NCI-H2029 treated with DMSO at 0.1 percent for 48 hours (cell line): ENCODE measurements at regions not wholly inside any gene's neighbourhood (a gene's known extent, or its start where the extent isn't known, plus 50 kb on each side); places are given as distances from the start of the nearest gene placed in this dataset.
A peak's percentile ranks its signal among the peaks of the same experiment; 100 is the strongest.
"Not testable (repeated sequence)": the region's sequence is repeated elsewhere in the genome, so short reads cannot be mapped to it uniquely, and the experiment has no call there.

ENCODE experiments used
- DNase-seq: peaks from one replicate; lab custom pipeline; 2025; lab: John Stamatoyannopoulos, UW

DNA sequence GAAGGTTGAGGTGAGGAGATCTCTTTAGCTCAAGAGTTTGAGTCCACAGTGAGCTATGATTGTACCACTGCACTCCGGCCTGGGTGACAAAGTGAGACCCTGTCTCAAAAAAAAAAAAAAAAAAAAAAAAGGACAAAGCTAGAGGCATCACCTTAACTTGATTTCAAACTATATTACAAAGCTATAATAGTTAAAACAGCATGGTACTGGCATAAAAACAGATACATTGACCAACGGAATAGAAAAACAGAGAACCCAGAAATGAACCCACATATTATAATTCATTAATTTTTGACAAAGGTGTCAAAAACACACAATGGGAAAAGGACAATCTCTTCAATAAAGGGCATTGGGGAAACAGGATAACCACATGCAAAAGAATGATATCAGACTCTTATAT lies 50.8 kb upstream of the MBOAT1 start:
- DNase-seq = no peak

DNA sequence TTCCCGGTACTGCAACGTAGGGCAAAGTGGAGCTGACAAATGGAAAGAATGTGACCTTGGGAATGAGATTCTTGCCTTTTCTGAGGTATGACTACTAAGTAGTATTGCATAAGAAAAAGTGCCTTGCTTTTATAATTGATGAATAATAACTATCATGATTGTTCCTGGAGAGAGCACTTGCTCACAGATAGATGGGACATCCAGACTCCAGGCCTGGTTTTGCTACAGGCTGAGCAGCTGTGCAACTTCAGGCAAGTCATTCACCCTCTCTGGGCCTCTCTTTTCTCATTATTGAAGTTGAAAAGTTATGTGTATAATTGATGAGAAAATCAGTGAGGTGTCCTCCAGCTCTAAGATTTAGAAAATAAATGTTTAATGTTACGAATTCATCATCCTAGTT lies 53.6 kb upstream of the MBOAT1 start:
- no peak for DNase-seq

DNA sequence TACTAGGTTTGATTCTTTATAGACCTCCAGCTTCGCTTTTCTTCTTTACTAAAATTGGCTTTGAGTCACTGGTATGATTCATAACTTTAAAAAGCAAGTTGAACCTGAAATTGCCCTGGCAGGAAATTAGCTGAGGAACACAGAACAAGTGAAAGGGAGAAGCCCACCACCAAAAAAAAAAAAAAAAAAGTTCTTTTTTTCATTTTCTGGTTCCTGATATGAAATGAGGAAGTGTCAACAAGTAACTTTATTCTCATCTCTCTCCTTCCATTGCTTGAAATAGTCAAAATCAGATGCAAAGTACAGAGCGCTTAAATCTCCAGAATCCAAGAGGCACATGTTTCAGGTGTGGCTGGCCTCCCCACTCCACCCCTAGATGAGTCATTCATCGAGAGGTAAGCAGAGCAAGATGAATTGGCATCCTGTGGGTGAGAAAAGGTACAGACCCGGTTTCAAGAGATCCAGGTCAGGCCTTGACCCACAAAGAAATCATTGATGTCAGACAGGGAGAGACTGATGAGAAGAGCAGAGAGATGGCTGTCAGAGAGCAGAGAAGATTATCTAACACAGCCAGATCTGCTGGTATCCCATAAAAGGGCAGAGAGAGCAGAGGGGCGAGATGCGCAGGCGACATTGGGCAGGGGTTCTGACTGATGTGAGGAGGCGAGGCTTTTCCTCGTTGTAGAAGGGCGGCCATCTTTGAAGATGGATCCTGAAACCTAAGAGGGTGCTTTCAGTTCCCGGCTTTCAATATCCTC lies 54.8 kb upstream of the MBOAT1 start:
- DNase-seq = no peak

DNA sequence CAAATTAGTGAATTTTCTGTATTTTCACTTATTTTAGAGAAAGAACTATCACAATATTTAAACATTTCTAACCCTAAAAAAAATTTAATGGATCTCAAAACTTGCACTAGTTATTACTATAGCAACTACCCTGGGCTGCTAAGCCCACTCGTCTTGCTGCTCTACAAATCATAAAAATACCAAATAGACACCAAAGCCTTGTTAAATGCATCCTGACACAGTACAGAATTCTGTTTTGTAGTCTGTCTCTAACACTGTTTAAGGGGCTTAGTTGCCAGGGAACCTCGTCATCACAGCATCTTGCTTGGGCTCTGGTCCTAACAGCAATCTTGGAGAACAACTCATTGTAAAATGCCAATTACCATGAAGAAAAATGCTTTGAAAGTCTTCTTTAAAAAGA lies 56.9 kb upstream of the MBOAT1 start:
- no peak for DNase-seq

DNA sequence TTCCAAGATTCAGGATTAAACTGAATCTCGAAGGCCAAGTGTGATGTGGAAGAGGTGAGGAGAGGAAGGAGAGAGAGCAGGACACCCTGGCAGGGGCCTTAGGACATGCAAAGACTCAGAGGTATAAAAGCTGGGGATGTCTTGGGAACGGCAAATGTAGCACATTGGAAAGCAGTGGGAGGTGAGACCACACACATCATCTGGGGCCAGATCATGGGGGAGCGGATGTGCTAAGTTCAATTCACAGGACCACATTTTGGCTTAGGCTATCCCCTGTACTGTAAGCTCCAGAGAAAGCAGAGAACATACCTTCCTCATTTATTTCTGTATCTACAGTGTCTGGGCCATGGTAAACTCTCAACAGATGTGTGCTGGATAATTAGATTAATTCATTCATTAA lies 59.5 kb upstream of the MBOAT1 start:
- no peak for DNase-seq

DNA sequence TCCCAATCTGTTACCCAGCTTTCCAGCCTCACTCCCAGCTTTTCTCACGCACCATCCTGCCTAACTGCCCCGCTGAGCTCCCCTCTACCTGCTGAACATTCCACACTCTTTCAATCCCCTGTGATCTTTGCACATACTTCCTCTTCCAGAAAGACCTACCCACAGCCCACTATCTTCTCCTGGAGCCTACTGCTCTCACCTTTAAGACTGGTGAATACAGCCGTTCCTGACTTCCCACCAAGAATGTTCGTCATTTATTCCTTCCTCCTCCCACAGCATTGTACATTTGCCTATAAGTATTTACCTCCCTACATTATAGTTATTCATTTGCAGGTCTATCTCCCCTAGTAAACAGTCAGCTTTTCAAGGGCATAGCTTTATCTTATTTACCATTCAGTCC lies 61.9 kb upstream of the MBOAT1 start:
- DNase-seq = no peak

DNA sequence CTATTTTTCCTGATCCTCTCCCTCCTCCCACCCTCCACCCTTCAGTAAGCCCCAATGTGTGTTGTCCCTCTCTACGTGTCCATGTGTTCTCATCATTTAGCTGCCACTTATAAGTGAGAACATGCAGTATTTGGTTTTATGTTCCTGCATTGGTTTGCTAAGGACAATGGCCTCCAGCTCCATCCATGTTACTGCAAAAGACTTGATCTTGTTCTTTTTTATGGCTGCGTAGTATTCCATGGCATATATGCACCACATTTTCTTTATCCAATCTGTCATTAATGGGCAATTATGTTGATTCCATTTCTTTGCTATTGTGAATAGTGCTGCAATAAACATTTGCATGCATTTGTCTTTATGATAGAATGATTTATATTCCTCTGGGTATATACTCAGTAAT lies 63.6 kb upstream of the MBOAT1 start:
- not testable (repeated sequence) for DNase-seq

DNA sequence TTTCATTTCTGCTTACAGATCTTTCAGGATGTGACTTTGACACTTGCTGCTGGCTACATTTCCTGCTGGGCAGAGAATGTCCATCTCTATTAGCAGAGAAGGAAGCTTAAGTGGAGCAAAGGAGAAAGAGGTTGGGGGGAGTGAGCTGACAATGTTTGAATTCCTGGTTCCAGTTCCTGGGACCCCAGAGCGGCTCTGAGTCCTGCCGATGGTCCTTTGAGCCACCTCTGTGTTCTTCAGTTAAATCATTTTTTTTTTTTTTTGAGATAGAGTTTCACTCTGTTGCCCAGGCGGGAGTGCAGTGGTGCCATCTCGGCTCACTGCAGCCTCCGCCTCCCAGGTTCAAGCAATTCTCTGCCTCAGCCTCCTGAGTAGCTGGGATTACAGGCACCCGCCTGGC lies 65.5 kb upstream of the MBOAT1 start:
- not testable (repeated sequence) for DNase-seq

DNA sequence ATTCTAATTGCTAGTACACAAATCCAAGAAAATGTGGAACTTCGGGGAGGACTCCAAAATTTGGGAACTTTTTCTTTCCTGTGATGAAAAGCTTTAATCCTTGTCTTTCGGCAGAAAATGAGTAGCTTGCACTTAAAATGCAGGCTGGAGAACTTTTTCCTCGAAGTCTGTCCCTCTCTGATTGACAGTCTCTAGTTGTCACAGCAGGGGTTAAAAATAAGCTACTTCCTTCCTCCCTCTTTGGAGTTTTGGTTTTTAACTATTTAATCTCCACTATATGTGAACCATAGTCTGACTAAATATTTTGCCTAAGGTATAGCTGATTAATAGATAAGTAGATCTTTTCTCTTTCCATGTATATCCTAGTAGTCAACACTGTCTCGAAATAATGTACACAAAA lies 66.8 kb upstream of the MBOAT1 start:
- no peak for DNase-seq

DNA sequence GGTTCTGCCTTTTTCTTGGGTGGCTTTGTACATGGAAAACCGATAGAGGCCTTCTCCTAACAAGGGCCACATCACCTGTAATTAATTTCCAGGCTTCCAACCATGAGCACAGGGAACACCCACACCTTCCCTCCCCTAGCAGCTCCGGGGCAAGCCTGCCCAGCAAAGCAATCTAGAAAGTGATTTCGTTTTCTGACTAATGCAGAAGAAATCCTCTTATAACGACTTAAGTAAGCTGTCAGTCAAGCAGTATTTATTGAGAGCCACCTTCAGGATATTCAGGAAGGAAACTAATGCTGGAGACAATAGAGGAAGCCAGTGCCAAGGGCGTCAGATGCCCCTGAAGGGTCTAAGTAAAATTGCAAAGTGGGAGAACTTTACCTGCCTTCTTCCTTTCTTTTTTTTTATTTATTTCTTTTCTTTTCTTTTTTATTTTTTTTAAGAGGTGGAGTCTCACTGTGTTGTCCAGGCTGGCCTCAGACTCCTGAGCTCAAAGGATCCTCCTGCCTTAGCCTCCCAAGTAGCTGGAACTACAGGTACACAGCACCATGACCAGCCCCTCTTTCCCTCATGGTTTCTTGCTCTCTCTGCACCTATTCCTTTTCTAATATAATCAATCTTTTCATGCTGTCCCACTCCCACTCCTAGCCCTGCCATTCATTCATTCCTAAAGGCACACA lies 67.5 kb upstream of the MBOAT1 start:
- no peak for DNase-seq

DNA sequence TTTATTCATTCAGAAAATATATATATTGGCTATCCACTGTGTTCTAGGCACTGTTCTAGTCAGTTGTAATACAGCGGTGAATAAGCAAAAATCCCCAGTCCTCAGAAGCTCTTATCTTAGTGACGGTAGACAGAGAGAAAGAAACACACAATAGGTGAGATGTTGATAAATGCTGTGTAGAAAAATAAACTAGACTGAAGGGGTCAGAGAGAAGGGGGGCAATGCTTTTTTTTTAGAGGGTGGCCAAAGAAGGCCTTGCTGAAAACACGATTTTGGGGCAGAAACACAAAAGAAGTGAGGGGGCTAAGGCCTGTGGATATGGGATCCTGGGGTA lies 68.0 kb upstream of the MBOAT1 start:
- DNase-seq = no peak

DNA sequence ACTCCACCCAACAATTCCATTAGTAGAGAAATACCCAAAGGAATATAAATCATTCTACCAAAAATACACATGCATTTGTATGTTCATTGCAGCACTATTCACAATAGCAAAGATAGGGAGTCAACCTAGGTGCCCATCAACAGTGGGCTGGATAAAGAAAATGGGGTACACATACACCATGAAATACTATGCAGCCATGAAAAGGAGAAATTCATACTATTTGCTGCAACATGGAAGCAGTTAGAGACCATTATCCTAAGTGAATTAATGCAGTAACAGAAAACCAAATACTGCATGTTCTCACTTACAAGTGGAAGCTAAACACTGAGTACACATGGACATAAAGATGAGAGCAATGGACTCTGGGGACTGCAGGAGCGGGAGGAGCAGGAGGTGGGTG lies 72.4 kb upstream of the MBOAT1 start:
- no peak for DNase-seq

DNA sequence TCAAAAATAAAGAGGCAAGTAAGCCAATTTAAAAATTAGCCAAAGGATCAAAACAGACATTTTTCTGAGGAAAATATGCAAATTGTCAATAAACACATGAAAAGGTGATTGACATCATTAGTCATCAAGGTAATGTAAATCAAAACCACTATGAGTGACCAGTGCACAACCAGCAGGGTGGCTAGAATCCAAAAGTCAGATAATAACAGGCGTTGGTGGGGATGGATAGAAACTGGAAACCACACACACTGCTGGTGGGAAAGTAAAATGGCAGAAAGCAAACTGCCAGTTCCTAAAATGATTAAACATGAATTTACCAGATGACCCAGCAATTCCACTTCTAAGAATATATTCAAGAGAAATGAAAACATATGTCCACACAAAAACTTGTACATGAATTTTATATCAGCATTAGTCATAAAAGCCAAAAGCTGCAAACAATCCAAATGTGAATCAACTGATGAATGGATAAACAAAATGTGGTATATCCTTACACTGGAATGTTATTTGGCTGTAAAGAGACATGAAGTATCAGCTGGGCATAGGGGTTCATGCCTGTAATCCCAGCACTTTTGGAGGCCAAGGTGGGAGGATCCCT lies 74.8 kb upstream of the MBOAT1 start:
- DNase-seq = no peak

DNA sequence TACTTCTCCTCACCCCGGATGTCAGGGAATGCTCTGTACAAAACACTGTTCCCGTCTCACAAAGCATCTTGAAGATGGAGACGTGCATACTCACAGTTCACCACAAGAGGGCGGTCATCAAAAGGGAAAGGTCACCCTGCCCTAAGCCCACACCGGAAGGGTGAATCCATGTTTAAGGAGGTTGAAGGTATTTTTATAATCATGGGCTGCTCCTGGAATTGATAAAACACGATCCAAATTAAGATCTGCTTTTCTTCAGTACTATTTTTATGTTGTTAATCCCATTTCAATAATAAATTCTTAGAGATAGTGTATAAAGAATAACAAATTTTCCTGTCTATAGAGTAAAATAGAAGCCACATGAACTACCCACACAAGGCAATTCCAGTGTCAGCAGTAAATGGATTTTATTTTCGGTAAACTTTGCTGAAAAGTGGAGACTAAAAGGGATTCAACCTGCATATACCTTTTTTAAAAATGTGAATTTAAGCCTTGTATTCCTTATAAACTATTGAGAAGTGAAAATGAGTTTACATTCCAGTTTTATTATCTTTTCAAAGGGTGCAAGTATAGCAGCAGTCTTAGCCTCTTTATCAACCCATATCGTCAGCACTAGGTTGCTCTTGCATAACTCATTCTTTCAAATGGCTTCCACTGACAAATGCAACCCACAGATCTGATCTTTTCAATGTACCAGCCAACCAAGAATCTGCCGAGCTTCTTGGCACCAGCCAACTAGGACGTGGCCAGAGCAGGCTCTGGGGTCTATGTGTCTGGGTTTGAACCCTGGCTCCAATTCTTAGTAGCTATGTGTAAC lies 79.7 kb upstream of the MBOAT1 start:
- DNase-seq = peak; percentile 97

DNA sequence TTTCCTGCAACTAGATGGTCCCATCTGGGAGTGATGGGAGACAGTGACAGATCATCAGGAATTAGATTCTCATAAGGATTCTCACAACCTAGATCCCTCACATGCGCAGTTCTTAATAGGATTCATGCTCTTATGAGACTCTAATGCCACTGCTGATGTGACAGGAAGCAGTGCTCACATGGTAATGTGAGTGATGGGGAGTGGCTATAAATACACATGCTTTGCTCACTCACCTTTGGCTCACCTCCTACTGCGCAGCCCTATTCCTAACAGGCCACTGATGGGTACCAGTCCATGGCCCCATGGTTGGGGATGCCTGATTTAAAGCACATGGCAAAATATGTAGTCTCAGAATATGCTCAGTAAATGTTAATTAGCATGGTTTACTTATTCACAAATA lies 80.6 kb upstream of the MBOAT1 start:
- DNase-seq = no peak

DNA sequence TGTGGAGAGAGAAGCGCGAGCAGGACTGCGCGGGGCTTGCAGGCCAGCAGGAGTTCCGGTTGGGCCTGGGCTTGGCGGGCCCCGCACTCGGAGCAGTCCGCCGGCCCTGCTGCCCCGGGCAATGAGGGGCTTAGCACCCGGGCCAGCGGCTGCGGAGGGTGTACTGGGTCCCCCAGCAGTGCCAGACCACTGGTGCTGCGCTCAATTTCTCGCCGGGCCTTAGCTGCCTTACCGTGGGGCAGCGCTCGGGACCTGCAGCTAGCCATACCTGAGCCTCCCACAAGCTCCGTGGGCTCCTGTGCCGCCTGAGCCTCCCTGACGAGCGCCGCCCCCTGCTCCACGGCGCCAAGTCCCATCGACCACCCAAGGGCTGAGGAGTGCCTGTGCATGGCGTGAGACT lies 89.0 kb upstream of the MBOAT1 start:
- DNase-seq = no peak

DNA sequence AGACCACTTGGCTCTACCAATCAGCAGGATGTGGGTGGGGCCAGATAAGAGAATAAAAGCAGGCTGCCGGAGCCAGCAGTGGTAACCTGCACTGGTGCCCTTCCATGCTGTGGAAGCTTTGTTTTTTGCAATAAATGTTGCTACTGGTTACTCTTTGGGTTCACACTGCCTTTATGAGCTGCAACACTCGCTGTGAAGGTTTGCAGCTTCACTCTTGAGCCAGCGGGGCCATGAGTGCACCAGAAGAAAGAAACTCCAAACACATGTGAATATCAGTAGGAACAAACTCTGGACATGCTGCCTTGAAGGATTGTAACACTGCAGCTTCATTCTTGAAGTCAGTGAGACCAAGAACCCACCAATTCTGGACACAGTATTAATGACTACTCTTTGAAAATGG lies 89.9 kb upstream of the MBOAT1 start:
- no peak for DNase-seq

DNA sequence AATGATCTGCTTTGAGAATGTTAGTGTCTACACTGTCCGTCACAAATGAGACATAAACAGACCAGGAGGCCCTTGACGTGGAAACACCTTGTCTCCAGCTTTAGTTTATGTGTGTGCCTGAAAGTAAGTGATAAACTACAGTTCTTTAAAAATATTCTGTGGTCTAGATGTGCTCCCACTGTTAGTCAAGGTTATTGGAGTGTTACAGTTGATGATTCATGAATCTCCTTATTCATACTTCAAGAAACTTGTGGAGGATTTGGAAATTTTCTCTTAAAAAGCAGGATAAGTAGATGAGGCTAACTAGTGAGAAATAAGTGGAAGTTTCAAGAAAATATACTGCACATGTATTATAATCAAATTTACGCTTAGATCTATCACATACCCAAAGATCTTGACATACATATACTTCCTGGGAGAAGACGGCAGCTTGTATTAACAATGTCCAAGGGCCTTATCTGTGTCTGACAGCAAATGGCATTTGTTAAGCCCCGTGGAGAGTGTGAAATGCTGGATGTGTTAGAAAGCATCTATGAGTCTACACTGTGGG lies 90.5 kb upstream of the MBOAT1 start:
- no peak for DNase-seq

DNA sequence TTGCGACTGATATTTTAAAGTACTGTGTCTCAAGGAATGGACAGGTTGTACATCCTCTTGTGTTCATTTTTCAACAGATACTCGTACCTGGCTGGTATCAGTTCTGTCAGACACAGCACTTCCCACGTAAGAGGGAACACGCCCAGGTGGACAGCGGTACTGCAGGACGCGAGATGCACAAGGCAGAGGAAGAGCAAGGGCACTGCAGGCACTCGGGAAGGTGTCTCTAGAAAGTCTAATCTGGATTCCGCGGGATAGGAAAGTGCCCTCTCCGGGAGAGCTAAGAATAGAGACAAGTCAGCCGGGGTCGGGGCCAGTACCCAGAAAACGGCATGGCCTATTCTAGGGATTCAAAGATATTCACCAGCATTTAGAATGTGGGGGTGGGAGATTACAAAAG lies 94.2 kb upstream of the MBOAT1 start:
- DNase-seq = no peak

DNA sequence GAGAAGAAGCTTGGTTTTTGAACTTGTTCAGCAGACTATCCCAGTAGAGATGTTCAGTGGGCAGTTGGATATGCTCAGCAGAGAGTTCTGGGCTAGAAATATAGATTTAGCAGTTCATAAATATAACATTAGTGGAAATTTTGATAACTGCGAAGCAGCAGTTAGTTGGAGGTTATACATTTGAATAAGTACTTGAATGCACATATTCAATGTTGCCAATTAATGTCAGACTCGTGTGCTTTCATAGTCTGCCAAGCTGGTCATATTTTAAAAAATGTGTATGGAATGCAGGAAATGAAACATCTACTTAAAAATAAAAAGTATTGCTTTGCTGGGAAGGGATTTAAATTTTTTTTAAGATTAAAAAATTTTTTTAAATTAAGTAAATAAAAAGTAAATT lies 92.5 kb upstream of the E2F3 start:
- no peak for DNase-seq

DNA sequence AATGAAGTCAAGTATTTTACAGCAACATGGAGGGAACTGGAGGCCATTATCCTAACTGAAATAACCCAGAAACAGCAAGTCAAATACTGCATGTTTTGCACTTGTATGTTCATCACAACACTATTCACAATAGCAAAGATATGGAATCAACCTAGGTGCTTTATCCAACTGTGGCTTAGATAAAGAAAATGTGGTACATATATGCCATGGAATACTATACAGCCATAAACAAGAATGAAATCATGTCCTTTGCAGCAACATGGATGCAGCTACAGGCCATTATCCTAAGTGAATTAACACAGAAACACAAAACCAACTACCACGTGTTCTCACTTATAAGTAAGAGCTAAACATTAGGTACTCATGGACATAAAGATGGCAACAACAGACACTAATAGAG lies 91.5 kb upstream of the E2F3 start:
- DNase-seq = no peak

DNA sequence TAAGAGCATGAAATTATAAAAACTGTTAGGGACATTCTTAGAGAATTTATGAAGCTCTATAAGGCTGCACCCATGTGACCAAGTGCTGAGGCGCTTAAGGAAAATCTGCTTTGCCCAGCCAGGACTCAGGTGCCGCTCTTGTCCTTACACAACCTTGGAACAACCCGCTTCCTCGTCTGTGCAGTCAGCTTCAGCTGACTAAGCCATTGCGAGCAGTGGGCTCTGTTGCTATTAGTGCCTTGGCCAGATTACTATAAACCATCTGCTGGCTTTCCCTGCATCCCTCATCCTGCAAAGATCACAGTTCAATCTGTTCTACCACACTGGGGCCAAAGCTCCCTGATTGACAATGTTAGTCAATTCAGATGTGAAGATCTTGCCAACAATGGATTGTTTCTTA lies 89.1 kb upstream of the E2F3 start:
- no peak for DNase-seq

DNA sequence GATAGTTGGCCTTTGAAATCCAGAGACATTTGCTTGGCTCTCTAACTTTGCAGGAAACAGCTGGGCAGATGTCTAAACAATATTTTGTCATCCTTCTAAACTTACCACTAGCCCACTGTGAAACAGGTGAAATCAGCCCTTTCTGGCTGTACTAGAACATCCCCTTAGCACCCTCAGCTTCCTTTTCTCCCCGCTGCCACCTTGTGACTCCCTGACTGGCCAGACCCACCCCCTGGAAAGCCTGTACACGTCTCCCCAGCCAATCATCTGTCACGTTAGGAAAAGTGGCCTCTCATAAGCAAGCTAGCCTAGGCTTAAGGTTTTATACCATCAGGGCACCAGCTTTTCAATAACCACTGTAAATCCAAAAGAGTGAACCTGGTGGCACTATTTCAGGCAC lies 88.6 kb upstream of the E2F3 start:
- no peak for DNase-seq
